ENCODE measurements at regions not wholly inside any gene's neighbourhood (a gene's known extent, or its start where the extent isn't known, plus 50 kb on each side); places are given as distances from the start of the nearest gene placed in this dataset.

DNA sequence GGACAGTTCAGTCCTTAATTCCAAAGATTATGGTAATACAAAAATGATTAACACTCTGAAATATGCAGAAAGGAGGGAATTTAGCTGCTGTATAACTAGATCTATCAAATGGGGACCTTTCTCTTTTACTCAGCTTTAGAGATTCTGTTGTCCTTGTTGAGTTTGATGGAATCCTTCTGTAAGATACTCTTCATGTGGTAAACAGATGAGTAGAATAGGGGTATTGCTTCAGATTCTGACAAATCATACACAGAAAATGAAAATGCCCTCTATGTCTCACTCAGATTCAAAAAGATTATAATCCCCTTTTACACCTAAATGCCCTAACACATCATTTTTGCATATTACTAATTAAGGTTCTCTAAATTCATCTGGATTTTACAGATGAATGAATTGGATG lies 50.7 kb downstream of the ARHGAP35 start:
- DNase-seq (ENCODE audit: low read depth in 4 of 4, low spot score in 1 of 4), result no peak

- DNase-seq (ENCODE audit: low read depth in 4 of 4, low spot score in 1 of 4), result no peak
These were observed 52.5 kb downstream of the ARHGAP35 start for GRCh38 chr19:46913198-46913851.

DNA sequence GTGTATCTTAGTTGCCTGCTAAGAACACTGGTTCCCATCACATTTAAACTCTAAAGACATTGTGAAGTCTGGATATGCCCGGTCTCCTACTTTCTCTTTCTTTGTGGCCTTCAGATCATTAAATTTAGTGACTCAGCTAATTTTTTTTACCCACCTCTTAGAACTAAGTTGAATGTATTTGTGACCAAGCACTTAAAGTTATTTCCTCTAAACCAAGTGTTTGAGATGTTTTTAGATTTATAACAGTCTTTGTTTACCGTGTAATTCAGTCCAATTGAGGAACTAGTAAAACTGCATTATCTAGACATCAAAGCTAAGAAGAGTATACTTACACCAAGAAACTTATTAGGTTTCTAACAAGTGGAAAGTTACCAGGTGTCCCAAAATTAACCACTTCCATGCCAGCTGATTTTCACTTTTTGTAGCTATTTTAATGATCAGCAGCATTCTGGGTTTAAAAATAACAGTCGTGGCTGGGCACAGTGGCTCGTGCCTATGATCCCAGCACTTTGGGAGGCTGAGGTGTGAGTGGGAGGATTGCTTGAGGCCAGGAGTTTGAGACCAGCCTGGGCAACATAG lies 53.1 kb downstream of the ARHGAP35 start:
- DNase-seq (ENCODE audit: low read depth in 4 of 4, low spot score in 1 of 4), result no peak

DNA sequence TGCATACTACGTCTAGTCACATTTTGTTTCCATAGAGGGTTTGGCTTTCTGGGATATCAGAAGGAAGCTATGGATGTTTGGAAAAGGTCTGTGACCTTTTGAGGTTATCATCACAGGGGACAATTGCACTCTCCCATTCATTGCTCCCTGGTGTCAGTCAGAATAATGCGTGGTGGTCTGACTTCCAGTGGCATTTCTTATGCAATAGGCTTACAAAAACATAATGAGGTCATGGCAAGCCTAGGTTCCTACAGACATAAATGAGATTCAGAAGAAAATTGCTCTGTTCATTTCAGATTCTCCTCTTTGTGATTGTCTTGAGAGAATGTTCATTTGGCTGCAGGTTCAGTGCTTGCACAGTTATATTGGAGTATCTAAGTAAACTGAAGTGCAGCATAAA lies 54.6 kb downstream of the ARHGAP35 start:
- DNase-seq (ENCODE audit: low read depth in 4 of 4, low spot score in 1 of 4), result no peak

- DNase-seq (ENCODE audit: low read depth in 4 of 4, low spot score in 1 of 4), result peak in 1 of 4 experiments; percentile 2
These were observed 56.2 kb downstream of the ARHGAP35 start for GRCh38 chr19:46917002-46917401.

DNA sequence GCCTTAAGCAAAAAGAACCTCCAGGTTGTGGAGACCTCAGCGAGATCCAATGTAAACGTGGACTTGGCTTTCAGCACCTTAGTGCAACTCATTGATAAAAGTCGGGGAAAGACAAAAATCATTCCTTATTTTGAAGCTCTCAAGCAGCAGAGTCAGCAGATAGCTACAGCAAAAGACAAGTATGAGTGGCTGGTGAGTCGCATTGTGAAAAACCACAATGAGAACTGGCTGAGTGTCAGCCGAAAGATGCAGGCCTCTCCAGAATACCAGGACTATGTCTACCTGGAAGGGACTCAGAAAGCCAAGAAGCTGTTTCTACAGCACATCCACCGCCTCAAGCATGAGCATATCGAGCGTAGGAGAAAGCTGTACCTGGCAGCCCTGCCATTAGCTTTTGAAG lies 58.5 kb downstream of the ARHGAP35 start:
- DNase-seq (ENCODE audit: low read depth in 4 of 4, low spot score in 1 of 4), result peak in 1 of 4 experiments; percentile 8

- DNase-seq (ENCODE audit: low read depth in 4 of 4, low spot score in 1 of 4), result no peak
These were observed 59.6 kb downstream of the ARHGAP35 start for GRCh38 chr19:46920362-46920761.

DNA sequence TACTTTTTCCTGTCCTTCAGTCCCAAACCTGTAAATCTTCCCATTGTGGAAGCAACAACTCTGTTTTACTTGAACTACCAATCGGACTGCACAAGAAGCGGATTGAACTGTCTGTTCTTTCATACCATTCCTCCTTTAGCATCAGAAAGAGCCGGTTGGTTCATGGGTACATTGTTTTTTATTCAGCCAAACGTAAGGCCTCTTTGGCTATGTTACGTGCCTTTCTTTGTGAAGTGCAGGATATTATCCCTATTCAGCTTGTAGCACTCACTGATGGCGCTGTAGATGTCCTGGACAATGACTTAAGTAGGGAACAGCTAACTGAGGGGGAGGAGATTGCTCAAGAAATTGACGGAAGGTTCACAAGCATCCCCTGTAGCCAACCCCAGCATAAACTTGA lies 60.3 kb downstream of the ARHGAP35 start:
- DNase-seq (ENCODE audit: low read depth in 4 of 4, low spot score in 1 of 4), result no peak

DNA sequence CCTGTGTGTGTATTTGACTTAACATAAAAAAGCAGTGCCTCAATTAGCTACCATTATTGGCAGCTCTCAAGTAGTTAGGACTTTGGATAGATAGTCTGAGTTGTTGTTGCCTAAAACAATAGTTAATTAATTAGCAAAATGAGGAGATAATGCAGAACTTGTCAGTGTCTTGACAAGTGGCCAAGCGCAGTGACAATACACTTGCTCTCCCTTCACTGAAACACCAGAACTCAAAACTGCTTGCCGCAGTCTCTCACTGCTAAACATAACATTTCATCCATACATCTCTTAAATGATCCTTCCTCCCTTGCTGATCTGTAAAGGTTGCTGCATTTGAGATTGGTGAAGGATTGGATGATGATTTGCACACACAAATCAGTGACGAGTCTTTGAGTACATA lies 61.7 kb downstream of the ARHGAP35 start:
- no peak for DNase-seq (ENCODE audit: low read depth in 4 of 4, low spot score in 1 of 4)

DNA sequence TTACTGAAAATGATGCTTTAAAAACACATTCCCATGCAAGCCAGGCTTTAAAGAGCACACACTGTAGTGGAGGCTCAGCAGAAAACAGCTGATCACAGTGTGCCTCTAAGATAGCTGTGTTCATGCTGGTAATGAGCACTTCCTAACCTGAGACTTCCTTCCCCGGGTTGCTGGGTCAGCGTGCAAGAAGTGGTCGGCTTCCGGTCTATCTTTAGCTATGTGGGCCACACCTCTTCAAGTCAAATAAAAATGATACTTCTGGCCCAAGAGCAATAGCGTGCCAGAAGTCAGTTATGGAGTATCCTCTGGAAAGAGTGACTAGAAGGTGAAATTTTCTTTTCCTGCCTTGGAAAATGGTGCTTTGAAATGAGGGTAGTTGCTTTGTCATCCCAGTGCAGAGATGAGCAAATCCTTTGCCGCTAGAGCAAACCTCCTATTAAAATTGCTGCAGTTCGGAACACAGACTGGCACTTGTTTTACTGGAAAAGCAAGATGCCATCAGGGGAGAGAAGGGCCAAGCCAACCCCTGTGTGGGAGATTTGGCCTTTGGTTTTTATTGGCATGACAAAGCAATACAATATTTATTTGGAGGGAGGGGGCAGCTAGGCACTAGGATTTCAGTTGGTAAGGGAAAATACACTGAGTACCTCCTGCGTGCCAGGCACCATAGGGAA lies 64.2 kb downstream of the ARHGAP35 start:
- DNase-seq (ENCODE audit: low read depth in 4 of 4, low spot score in 1 of 4), result no peak

DNA sequence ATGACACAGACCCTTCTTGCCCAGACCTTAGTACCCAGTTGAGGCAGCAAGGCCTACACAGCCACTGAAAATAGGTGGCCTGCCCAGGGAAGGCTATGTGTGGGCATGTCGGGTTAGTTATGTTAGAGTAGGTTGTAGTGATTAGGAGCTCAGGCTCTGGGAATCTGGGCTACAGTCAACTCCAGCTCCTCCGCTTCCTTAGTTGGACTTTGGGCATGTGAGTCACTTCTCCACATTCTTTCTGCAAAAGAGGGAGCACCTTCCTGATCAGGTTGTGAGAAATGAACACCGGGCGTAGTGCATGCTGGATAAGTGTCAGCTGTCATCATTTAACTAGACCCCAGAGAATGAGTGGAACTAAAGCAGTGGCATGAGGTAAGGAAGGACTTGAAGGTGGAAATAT lies 64.8 kb downstream of the ARHGAP35 start:
- no peak for DNase-seq (ENCODE audit: low read depth in 4 of 4, low spot score in 1 of 4)

DNA sequence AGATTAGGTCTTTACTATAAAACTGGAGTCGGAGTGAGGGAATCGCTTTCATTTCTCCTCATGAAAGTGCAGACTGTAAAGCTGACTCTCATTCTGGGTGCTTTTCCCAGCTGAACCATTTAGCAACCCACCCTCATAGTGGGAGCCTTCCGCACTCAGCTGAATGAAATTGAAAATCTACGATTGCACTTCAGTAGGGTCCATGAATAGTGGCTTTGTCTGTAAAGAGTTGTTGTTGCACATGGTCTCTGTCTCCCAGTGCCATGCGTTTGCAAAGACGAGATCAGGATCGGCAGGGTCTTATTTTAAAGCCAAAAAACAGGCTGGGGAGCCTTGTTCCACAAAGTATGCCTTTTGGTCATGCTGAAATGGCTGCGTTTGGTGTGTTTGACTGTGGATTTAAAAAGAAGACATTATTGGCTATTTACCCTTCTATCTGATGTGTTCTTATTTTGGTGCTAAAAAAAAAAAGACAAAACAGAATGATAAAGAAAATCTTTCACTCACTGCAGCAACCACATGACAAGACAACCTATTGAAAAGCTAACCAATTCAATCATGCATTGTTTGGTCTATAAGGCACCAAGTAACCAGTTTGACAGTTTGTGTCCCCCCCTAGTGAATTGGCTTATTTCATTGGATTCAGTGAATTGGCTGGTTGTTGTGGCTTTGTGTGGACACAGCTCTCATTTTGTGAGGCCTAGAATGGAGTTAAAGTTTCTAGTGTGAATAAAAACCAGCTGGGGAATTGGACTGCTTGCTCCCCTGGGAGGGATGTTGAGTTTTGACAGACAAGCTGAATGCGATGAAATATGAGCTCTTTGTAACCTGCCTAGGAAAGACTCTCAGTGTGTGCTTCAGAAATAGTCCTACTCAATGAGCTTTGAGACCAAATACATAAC lies 65.6 kb downstream of the ARHGAP35 start:
- no peak for DNase-seq (ENCODE audit: low read depth in 4 of 4, low spot score in 1 of 4)

GRCh38 chr19:46927106-46927505 lies 66.3 kb downstream of the ARHGAP35 start:
- DNase-seq (ENCODE audit: low read depth in 4 of 4, low spot score in 1 of 4), result no peak

DNA sequence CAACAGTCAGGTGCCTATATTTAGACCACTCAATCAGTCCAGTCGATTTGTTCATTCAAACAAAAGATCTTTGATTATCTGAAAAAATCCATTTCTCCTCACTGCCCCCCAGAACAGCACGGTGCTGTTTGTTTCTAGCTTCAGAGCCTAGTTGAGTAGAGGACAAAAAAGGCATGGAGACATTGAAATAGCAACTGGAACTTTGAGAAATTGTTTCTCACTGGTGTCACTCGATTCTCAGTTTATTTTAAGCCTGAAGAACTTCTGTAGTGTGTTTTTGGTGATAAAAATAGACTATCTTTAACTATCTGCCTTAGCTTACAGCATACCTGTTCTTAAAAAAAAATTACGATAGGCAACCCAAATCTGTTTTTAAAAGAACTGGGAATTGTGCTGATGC lies 67.1 kb downstream of the ARHGAP35 start:
- DNase-seq (ENCODE audit: low read depth in 4 of 4, low spot score in 1 of 4), result no peak

DNA sequence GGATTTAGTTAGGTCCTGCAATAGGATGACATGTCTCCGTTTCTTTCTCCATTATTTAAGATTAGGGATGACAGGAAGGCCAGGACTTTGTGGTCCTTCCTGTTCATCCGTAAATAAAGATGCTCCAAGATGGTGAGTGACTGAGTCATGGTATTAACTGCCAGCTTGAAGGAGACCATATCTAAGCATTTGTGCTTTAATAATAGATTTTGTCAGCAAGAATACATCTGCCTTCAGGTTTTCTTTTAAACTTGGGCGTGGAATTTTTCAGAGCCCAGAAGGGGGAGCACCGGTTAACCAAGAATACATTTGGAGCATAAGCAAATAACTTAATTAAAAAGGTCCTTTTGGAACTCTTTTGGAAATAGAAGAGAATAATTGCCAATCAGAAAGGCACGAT lies 68.2 kb downstream of the ARHGAP35 start:
- DNase-seq (ENCODE audit: low read depth in 4 of 4, low spot score in 1 of 4), result no peak

DNA sequence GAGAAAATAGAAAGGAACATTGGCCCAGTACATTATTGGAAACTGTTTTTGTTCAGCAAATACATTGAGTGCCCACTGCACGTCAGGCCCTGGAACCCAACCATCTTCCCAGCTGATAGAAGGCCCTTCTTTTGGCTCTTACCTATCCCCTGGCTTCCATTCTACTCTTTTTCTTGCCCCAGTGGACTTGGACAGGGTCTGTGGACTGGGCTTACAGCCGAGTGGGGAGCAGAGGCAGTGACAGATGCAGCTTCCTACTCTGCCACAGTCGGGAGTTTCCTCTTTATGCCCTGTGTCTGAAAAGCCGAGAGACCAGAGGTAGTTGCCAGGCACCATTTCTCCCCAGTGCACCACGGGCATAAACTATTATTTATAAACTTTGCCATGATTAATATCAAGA lies 70.4 kb downstream of the ARHGAP35 start:
- no peak for DNase-seq (ENCODE audit: low read depth in 4 of 4, low spot score in 1 of 4)

- no peak for DNase-seq (ENCODE audit: low read depth in 4 of 4, low spot score in 1 of 4)
These were observed 71.5 kb downstream of the ARHGAP35 start for GRCh38 chr19:46932346-46932745.

DNA sequence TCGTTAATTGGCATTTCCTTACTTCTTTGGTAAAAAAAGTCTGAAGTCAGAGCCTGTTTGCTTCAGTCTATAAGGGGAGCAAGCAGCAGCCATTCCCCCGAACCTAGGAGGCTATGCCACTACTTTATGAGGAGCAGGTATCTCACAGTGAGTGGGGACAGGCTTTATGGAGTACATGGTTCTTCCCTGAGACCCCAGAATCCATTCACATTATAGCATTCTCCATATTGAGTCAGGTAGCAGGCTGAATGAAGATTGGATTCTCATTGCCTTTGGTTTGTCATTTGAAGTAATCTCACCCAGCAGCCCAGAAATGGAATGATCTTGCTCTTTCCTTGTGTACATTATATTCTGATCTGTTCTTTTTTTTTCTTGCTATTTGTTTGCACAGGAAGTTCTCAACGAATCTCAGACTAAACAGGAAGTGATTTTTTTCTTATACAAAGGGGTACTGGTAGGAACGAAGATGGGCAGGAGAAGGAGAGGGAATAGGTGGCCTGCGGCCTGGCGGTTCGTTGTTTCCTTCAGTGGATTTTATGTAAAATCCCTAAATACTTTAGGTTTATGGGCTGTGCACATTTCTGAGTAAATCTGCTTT lies 74.4 kb downstream of the ARHGAP35 start:
- DNase-seq (ENCODE audit: low read depth in 4 of 4, low spot score in 1 of 4), result no peak

DNA sequence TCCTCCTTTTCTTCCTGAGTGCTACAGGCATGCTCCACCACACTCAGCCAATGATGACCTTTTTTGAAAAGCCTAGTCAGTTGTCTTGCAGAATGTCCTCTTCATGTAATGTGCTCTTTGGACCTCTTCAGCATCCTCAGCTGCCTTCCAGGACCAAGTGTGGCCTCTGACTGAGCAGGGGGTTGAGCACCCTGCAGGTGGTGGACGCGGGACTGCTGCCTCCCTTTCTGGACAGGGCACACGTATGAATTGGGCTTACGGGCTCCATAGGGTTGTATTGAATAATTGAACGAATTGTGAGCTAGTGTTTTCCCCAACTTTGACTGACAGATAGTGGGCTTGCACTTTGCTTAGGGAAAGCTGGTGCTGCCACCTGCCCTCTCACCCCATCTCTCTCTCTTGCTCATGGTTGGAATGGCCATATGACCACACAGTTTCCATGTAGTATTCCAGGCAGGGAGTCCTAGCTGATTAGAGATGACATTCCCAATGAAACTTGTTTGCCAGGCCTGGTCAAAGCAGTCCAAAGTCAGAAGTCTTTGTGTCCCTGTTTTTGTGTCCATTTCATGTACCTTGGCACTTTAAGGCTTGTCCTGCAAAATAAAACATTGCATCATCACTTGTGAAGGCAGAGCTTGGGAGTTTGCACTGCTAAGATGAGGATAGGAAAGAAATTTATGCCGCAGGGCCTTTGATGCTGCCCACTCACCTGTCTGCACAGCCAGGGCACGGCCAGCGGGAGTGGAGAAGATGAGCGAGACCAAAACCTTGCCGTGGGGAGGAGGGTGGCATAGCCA lies 76.3 kb upstream of the NPAS1 start:
- DNase-seq (ENCODE audit: low read depth in 4 of 4, low spot score in 1 of 4), result no peak

DNA sequence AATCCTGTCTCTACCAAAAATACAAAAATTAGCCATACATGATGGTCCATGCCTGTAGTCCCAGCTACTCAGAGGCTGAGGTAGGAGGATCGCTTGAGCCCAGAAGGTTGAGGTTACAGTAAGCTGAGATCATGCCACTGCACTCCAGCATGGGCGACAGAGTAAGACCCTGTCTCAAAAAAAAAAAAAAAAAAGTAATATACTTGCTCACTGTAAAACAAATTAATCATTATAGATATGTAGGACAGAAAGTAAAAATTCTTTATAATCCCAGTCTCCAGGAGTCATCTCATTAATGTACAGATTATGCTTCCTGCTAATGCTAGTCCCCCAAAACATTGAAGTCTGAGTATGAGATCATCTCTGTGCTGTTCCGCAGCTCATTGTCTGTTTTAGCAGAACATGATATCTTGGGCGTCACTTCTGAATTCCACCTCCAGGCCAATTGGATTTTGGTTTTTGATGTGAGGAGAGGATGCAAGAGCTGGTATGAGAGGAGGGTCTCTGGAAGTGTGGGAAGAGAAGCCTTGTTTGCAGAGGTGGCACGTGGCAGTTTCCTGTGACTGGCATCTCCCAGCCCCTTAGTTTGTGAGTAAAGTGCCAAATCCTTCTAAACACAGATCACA lies 75.4 kb upstream of the NPAS1 start:
- no peak for DNase-seq (ENCODE audit: low read depth in 4 of 4, low spot score in 1 of 4)
